Hematopoietic multipotent progenitor cell (in vitro differentiated cells): ENCODE measurements at regions not wholly inside any gene's neighbourhood (a gene's known extent, or its start where the extent isn't known, plus 50 kb on each side); places are given as distances from the start of the nearest gene placed in this dataset.

ENCODE experiments used
- DNase-seq, 3 donors: peaks; one replicate each; pipeline ENCODE4 v3.0.0-alpha.2; 2011 to 2015; ENCODE audit warnings: low read depth in 2 of 3, low spot score in 2 of 3

GRCh38 chr12:90287585-90287984 is 578.9 kb upstream of the ATP2B1 start:
- DNase-seq, result peak in 1 of 3 donors; percentile 9

GRCh38 chr12:90281154-90281868 is 572.7 kb upstream of the ATP2B1 start:
- DNase-seq, result no peak

- DNase-seq, result peak in 1 of 3 donors; percentile 3
Measured at GRCh38 chr12:90280564-90281058, 572.0 kb upstream of the ATP2B1 start.

GRCh38 chr12:90280033-90280432 is 571.4 kb upstream of the ATP2B1 start:
- DNase-seq, result no peak

- DNase-seq, result no peak
Measured at GRCh38 chr12:90275088-90275487, 566.5 kb upstream of the ATP2B1 start.

DNA sequence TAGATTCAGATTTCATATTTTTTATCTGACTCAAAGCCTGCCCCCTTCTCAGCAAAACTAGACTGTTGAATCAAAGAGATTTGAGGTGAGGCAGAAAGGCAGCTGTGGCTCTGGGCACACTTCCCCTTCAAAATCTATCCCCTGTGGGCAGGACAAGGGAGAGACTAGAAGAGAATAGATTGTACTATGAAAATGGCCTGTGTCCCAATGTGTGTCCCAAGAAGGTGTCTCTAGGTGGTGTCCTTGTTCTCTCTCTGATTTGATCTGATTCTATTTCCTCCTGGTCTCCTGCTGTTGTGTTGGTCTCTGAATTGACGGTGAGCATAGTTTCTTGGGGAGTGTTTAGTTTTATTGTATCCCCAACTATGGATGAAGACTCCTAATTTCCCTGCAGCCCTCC is 565.8 kb upstream of the ATP2B1 start:
- no peak for DNase-seq

- DNase-seq, result no peak
Measured at GRCh38 chr12:90268574-90268973, 559.9 kb upstream of the ATP2B1 start.

- no peak for DNase-seq
Measured at GRCh38 chr12:90262251-90262650, 553.6 kb upstream of the ATP2B1 start.

DNA sequence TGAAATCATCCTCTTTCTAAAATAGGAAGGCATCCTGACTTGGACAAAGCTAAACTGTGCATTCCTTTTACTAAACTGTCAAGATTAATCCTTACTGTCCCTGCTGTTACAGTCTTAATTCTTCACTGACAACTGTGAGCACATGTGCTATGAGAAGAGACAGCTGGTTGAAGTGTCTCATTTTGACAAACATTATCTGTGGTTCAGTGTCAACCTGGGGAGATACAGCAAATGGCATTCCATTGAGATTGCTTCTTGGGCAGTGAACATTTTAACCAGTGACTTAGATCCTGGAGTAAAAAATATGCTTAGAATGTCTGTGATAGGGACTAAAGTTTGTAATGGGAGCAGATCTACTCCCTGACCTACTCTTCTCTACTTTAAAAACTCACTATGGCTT is 552.6 kb upstream of the ATP2B1 start:
- DNase-seq, result no peak

- DNase-seq, result no peak
Measured at GRCh38 chr12:90260136-90260535, 551.5 kb upstream of the ATP2B1 start.

DNA sequence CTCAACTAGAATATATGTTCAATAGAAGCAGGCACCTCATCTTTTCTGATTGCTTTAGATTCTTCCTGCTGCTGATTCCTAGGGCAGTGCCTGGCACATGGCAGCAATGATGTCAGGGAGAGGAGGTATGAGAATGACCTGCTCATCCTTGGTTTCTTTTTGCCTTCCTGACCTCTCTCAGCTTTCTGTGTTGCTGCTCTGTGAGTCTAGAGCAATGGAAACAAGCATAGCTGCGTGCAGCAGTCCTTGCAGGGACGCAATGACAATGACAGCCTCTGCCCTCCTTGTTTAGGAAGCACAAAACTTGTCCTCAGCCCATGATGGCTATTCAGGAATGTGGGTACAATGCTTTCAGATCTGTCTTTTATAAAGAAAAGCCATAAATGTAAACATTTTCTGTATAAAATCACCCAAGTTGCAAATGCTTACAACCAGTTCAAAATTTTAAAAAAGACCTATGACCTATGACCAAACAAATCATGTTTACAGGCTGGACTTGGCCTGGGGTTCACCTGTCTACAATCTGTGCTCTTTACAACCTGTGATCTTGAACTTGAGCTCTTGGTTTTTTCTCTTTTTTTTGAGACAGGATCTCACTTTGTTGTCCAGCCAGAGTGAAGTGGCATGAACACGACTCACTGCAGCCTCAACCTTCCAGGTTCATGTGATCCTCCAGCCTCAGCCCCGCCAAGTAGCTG is 549.4 kb upstream of the ATP2B1 start:
- DNase-seq, result no peak

- DNase-seq, result no peak
Measured at GRCh38 chr12:90254796-90255195, 546.2 kb upstream of the ATP2B1 start.

DNA sequence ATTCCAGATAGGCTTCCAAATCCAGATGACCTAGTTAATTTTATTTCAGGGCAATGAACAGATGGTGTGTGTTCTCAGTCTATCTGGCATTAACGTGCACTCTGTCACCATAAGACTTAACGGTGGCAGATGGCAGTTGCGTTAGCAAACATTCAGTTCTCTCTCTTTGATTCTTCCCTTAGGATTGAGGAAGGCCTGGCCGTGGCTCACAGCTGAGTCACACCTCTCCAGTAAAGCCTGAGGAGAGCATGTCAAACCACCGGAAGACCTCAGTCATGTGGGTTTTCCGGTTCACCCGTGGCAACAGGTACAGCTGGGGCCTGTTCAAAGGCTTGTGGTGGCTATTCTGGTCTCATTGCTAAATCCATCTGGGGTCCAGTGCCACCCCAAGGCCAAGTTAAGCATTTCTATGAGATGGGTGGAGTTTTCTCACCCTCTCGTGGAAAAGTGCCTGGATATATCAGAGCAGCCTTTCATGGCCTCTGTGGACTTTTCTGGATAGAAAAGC is 545.1 kb upstream of the ATP2B1 start:
- DNase-seq, result peak in 2 of 3 donors; percentile 95 to 97

DNA sequence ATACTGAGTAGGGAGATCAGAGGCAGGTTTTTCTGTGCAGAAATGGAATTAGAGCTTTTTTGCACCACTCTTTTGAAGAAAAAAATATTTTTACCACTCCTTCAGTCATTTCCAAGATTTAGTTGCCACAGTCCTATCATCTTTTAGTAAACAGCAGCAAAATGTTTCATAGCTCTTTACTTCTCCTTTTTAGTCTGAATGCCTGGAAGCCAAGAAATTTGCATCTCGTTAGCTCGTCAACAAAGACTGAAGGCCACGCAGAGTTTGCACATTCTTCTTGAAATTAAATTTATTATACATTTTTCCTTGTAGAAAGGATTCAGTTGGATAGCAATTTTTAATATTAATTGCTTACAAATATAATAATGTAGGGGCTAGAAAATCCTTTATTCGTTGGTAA is 544.5 kb upstream of the ATP2B1 start:
- peak in 2 of 3 donors; percentile 43 to 76 for DNase-seq

DNA sequence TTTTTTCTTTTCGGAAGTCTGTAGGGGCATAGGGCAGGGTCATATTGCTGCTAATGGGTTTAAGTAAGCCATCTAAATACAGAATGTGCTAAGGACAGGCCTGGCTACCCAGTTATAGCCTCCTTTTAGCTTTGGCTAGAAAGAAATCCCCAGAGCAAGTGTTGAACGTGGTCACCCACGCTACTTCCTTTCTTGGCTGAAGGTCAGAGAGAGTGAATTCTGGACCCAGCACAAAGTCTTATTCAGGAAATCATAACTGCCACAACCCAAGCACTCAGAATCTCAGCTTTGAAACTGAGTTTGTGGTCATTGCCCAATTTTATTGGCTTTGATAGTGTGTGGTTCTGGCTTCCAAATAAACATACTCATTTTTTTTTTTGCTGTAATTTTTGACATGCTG is 542.1 kb upstream of the ATP2B1 start:
- no peak for DNase-seq

DNA sequence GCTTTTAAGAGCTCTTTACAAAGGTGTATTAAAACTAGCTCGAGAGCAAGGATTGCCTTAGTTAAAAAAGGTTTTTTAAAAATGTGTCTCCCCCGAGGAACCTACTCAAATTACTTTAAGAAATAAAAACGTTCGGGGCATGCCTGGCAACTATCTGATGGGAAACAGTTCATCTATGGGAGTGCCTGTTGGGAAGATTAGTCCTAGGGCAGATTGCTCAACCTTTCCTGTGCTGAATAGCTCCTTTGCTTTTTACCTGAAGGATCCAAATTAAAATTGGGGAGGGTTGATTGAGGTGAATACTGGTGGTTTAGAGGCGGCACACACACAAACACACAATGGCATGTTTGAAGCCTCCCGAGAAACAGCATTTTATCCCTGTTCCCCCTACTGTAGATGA is 541.4 kb upstream of the ATP2B1 start:
- no peak for DNase-seq

GRCh38 chr12:90246688-90247087 is 538.0 kb upstream of the ATP2B1 start:
- DNase-seq, result peak in 1 of 3 donors; percentile 39

DNA sequence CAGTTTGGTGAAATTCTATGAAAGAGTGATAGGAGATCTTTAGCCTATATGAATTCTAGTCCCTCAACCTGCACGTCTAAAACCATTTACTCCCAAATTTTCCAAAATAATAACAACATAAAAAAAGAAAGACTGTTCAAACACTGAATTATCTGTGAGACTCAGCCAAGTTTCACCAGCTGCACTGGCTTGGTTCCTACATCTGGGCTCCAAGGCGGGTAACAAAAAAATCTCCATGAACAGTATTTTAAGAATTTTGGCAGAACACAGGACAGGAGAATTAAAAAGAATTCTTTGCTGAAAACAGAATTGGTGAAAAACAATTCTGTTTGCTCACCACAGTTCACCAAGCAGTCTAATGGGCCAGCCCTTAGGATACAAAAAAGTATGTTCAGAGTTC is 536.8 kb upstream of the ATP2B1 start:
- no peak for DNase-seq

DNA sequence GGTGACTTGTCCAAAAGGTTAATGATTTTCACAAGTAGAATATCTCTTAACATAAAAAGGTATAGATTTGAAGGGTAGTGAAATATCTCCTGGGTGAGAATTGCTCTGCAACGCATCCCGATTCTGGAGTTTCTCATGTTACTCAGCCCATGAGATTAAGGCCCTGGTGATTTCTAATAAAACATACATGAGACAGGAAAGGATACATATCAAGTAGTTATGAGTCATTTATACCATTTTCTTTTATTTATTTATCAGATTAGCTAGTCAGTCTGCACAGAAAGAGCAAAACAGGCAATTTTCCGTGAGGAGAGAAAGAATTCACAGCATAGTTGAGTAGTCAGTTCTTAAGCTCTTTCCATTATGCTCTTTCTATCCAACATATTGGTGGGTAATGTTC is 535.6 kb upstream of the ATP2B1 start:
- no peak for DNase-seq

GRCh38 chr12:90243211-90243610 is 534.6 kb upstream of the ATP2B1 start:
- no peak for DNase-seq

- DNase-seq, result no peak
Measured at GRCh38 chr12:90239732-90240260, 531.2 kb upstream of the ATP2B1 start.
